ENCODE measurements at regions not wholly inside any gene's neighbourhood (a gene's known extent, or its start where the extent isn't known, plus 50 kb on each side); places are given as distances from the start of the nearest gene placed in this dataset.
"Not testable (repeated sequence)": the region's sequence is repeated elsewhere in the genome, so short reads cannot be mapped to it uniquely, and the experiment has no call there.

GRCh38 chr11:69887330-69887729 is 68.1 kb upstream of the FGF3 start:
- DNase-seq (ENCODE audit: low read depth), result no peak

DNA sequence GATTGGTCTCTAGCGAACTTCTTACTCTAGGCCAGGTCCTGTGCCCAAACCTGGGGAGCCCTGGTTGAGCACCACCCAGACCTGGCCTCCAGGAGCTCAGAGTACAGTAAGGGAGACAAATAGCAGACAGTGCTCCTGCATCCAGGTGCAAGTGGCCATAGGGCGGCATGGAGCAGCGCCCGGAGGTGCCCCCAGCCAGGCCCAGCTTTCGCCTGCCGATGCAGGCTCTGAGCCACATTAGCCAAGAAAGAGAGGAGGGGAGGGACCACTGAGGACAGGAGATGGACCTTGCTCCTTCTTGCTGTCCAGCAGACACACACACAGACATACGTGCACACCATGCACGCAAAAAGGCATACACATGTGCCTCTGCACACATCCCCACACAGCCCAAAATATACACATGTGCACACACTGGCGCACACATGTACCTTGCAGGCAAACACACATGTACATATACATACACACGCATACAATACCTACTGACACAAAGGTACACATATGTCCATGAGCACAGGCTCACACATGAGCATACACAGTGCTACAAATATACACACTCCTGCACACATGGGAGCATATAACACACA is 68.7 kb upstream of the FGF3 start:
- DNase-seq (ENCODE audit: low read depth), result no peak

- DNase-seq (ENCODE audit: low read depth), result peak; percentile 25
Measured at GRCh38 chr11:69888483-69889181, 69.4 kb upstream of the FGF3 start.

GRCh38 chr11:69889400-69890318 is 70.4 kb upstream of the FGF3 start:
- DNase-seq (ENCODE audit: low read depth), result no peak

DNA sequence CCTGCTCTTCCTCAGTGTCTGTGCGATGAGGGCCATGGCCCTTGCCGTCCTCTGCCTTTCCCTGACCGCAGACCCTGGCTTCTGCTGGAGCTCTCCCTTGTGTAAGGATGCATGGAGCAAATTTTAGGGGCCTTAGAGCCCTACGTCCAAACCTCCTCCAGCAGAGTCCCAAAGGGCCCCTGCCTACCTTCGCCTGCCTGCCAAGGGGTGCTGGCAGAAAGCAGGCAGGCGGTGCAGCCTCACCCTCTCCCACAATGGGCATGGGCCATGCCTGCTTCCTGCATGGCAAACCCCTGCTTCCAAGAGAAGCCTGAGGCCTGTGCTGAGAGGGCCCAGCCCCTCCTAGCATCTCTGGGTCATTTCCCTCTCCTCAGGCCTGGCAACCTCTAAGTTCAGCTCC is 71.3 kb upstream of the FGF3 start:
- no peak for DNase-seq (ENCODE audit: low read depth)

- DNase-seq (ENCODE audit: low read depth), result no peak
Measured at GRCh38 chr11:69891421-69892236, 72.4 kb upstream of the FGF3 start.

GRCh38 chr11:69892237-69892985 is 73.2 kb upstream of the FGF3 start:
- DNase-seq (ENCODE audit: low read depth), result no peak

DNA sequence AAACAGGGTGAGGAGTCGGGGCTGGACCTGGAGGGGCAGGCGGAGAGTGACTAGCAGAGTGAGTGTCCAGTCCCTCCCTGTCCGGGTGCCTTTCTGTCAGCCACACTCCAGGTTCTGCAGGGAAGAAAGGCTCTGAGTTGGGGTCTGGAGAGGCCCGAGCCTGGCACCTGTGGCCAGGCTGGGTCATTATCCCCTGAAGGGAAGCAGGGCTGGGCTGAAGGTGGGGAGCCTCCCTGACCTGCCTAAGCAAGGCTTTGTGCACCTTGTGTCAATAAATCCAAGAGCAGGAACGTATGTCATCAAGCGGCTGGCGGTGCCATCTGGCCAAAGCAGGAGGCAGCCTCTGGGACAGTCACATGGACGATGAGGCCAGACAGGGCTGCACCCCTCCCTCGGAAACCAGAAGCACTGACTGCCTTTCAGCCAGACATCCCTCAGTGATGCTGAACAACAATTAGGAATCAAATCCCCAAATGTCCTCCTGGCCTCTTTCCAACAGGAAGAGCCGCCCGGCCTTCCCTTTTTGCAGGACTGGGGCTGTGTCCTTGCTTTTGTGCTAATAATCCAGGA is 73.9 kb upstream of the FGF3 start:
- no peak for DNase-seq (ENCODE audit: low read depth)

DNA sequence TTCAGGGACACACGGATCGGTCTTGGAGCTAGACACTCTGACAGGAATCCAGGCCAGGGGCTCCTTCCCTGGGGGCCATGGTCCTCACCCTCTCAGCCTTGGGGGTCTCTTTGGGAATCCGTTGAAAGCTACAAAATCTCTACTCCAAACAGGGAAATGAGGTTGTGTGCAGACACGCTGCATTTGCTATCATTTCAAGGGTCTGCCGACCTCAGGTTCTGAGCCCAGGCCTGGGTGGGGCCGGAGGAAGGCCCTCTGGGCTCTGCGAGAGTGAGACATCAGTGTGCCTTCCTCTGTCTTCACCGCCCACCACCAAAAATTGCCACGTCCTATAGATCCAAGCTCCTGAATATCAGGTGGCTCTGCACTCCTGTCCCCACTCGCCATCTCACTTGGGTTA is 74.4 kb upstream of the FGF3 start:
- DNase-seq (ENCODE audit: low read depth), result no peak

GRCh38 chr11:69894181-69894611 is 75.0 kb upstream of the FGF3 start:
- no peak for DNase-seq (ENCODE audit: low read depth)

DNA sequence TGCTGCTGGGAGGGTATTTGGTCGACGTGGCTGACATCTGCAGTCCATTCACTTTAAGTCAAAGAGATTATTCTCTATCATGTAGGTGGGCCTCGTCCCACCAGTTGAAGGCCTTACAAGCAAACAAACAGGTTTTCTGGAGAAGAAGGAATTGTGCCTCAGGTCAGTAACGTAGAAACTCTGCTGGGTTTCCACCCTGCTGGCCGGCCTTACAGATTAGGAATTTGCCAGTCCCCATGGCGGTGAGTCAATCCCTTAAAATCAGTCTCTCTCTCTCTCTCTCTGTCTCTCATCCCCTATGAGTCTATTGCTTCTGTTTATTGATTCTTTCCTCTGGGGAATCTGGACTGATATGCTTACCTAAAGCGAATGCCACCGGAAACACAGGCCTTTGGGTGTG is 75.4 kb upstream of the FGF3 start:
- no peak for DNase-seq (ENCODE audit: low read depth)

DNA sequence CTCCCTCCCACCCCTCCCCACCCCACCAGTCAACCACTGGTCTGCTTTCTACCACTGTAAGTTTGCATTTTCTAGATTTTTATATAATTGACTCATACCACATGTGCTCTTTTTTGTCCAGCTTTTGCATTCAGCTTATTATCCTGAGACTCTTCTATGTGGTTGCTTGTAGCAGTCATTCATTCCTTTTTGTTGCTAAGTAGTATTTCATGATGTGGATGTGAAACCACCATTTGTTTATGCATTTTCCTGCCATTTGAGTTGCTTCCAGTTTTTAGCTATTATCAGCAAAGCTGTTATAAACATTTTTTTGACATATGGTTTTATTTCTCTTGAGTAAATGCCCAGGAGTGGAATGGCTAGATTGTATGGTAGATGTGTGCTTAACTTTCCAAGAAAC is 77.0 kb upstream of the FGF3 start:
- no peak for DNase-seq (ENCODE audit: low read depth)

DNA sequence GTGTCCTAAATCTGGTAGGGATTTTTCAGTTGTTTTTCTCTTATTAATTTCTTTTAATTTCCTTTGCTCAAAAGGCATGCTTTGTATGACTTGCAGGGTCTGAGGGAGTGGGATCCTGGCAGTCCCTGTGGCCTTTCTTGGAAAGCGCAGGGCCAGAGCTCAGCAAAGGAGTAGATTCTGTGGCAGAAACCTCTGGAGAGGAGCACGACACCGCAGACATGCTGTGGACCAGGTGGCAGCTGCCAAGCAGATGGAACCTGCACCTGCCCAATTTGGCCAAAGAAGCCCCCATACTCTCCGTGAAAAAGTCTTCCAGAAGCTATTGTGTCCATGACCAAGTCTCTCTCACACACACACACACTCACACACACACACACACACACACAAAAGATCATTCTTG is 78.9 kb upstream of the FGF3 start:
- no peak for DNase-seq (ENCODE audit: low read depth)

GRCh38 chr11:69899957-69900821 is 81.0 kb upstream of the FGF3 start:
- no peak for DNase-seq (ENCODE audit: low read depth)

- not testable (repeated sequence) for DNase-seq (ENCODE audit: low read depth)
Measured at GRCh38 chr11:69900822-69901302, 81.6 kb upstream of the FGF3 start.

DNA sequence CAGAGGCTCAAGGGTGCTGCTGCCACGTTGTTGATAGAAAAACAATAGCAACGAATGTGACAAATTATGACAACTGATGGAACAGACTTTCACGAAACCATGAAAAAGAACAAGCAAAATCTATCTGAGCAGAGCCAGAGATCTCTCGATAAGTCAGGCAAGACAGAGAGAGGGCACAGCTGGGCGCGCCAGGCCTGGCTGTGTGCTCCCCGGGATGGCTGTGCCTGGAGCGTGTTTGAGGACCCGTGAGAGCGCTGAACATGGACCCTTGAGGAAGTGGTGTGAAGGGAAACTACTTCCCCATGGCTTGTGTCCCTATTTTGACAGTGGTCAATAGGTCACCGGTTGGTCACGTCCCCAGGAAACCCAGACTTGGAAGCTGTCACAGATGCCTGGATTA is 83.1 kb upstream of the FGF3 start:
- no peak for DNase-seq (ENCODE audit: low read depth)

GRCh38 chr11:69903211-69903610 is 84.0 kb upstream of the FGF3 start:
- no peak for DNase-seq (ENCODE audit: low read depth)

DNA sequence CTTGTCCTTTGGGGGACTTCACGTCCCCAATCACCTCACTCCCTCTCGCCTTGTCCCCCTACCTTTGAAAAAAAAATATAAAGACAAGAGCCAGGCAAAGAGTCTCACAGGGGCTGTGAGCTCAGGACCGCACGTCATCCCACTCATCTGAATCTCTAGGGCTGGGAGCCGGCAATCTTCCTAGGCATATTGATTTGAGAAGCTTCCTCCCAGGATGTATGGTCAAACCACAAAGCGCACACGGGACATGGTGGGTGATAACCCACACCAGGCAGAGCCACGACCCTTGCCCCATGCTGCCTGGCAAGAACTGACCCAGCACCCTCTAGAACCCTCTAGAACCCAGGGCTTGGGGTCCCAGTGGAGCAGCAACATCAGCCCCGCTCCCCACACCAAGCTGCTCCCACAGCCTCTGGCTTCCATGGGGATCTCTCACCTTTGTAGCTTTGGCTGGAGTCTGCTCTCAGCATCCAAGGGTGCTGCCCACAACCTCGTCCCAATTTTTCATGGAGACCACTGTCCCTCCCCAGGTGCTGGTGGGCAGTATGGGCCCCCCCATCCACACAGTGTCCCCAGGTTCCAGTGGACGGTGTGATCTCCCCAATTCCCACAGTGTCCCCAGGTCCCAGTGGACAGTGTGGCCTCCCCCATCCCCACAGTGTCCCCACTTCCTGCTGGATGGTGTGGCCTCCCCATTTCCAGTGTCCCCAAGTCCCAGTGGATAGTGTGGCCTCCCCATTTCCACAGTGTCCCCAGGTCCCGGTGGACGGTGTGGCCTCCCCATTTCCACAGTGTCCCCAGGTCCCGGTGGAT is 85.2 kb upstream of the FGF3 start:
- no peak for DNase-seq (ENCODE audit: low read depth)

DNA sequence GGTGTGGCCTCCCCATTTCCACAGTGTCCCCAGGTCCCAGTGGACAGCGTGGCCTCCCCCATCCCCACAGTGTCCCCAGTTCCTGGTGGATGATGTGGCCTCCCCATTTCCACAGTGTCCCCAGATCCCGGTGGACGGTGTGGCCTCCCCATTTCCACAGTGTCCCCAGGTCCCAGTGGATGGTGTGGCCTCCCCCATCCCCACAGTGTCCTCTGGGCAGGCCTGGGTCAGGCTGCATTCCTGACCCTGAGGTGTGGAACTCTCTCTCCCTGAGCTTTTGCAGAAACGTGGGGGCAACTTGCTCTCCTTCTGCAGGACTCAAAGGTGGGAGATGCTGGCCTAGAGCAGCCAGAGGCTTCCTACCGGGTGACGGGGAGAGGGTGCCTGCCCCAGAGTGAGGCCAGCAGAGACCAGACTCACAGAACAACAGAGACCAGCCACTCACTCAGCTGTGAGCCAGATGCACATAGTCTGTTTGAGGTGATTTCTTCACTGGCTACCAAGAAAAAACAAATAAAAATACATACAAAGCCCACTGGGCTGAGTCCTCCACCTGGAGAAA is 85.8 kb upstream of the FGF3 start:
- DNase-seq (ENCODE audit: low read depth), result no peak
